Spleen (tissue), 11 donors: ENCODE measurements at regions not wholly inside any gene's neighbourhood (a gene's known extent, or its start where the extent isn't known, plus 50 kb on each side); places are given as distances from the start of the nearest gene placed in this dataset.

ENCODE experiments used
- DNase-seq: peaks from one replicate; pipeline ENCODE4 v3.0.0-alpha.2; 2020
- H3K27ac ChIP-seq, 8 donors: fragments of 200-600 bp; sonication (generic) in 7 of 8; 1 replicate in 4 of 8; 2 replicates in 4 of 8; pipeline versions ENCODE4 v1.5.0 to v1.8.0; 2016 to 2021; ENCODE audit warnings: inconsistent platforms in 4 of 8, mild to moderate bottlenecking in 4 of 8, moderate library complexity in 1 of 8
- H3K27me3 ChIP-seq, 7 donors: fragments of 200-600 bp; sonication (generic) in 6 of 7; replicated peaks in 1 of 7; 1 replicate in 4 of 7; 2 replicates in 3 of 7; pipeline versions ENCODE4 v1.5.0 to v1.8.0; 2016 to 2021; ENCODE audit warnings: inconsistent platforms in 3 of 7, mild to moderate bottlenecking in 1 of 7
- H3K36me3 ChIP-seq, 6 donors: fragments of 200-600 bp; sonication (generic) in 5 of 6; 1 replicate in 4 of 6; 2 replicates in 2 of 6; pipeline versions ENCODE4 v1.5.0 to v1.8.0; 2016 to 2021; ENCODE audit warnings: inconsistent platforms in 2 of 6
- H3K4me1 ChIP-seq, 6 donors: fragments of 200-600 bp; sonication (generic) in 5 of 6; 1 replicate in 3 of 6; 2 replicates in 3 of 6; pipeline versions ENCODE4 v1.5.0 to v1.8.0; 2016 to 2021; ENCODE audit warnings: inconsistent platforms in 3 of 6
- H3K4me3 ChIP-seq, 8 donors: fragments of 200-600 bp; sonication (generic) in 7 of 8; 1 replicate in 4 of 8; 2 replicates in 4 of 8; pipeline versions ENCODE4 v1.5.0 to v1.8.0; 2016 to 2021; ENCODE audit warnings: inconsistent platforms in 4 of 8, mild to moderate bottlenecking in 4 of 8, moderate library complexity in 2 of 8
- H3K9me3 ChIP-seq, 8 donors: fragments of 200-600 bp; sonication (generic) in 7 of 8; 1 replicate in 4 of 8; 2 replicates in 4 of 8; pipeline versions ENCODE4 v1.5.0 to v1.8.0; 2016 to 2021; ENCODE audit warnings: inconsistent platforms in 4 of 8
- CTCF ChIP-seq, 11 experiments: fragments of 200-600 bp in 7 of 11; fragments of 450-650 bp in 4 of 11; sonication (generic) in 4 of 11; IDR thresholded peaks in 8 of 11; conservative IDR thresholded peaks in 3 of 11; 1 replicate in 7 of 11; 2 replicates in 4 of 11; pipeline versions ENCODE4 v1.4.0 to v1.8.0; 2016 to 2021; ENCODE audit warnings: antibody characterized with exemption in 11 of 11, inconsistent platforms in 4 of 11, mild to moderate bottlenecking in 1 of 11
- POLR2A ChIP-seq, 3 donors: fragments of 450-650 bp; IDR thresholded peaks; one replicate each; pipeline ENCODE4 v1.5.1; 2017; ENCODE audit warnings: antibody characterized with exemption in 3 of 3, mild to moderate bottlenecking in 1 of 3
- POLR2AphosphoS5 ChIP-seq, 3 donors: sonication (generic); formaldehyde crosslinking; IDR thresholded peaks; one replicate each; pipeline ENCODE4 v1.5.1; 2017; ENCODE audit warnings: antibody characterized with exemption in 3 of 3
- WGBS, 5 donors: extraction: QIAGEN DNeasy Blood & Tissue Kit in 3 of 5; methylation state at CpG; one replicate each; pipeline versions ENCODE4 v1.1.5 to v1.1.7; 2013 to 2018; 5-methylcytosine and 5-hydroxymethylcytosine counted together
- intact Hi-C: fragments of 100-400 bp; cut with DNase I; formaldehyde crosslinking; loops from one replicate; pipeline ENCODE4 v1.15.0; 2023; ENCODE audit warnings: low total_unique reads
- donor health status: healthy with polysubstance abuse.
- donor health status: DM: no; HTN: no; CAD: no; lungs with moderate emphysema.
- donor health status: DM: no; HTN: no; CAD: no.
- donor health status: Bipolar disorder and iron deficiency.
- donor health status: healthy.
- donor health status: DM: no; HTN: no; CAD: no.
- donor health status: DM: yes; HTN: yes; CAD: no.

- DNase-seq = no peak
- 29 to 49% (median 43%) methylated on average over 1 of the region's 1 CpG for WGBS, 5 donors
- H3K4me1 ChIP-seq = no peaks in the 10 kb centered on the region
- TF ChIP-seq POLR2A (IDR thresholded peaks at IDR 0.05) = no peak
- no peak for TF ChIP-seq CTCF (IDR thresholded peaks at IDR 0.05 in 8 of 11, conservative IDR thresholded peaks at IDR 0.05 in 3 of 11)
- no peak for TF ChIP-seq POLR2AphosphoS5 (IDR thresholded peaks at IDR 0.05)
- H3K27ac ChIP-seq = no peak overlapping the region
- no peaks in the 10 kb centered on the region for H3K27me3 ChIP-seq
- intact Hi-C loops = no loop called here
- peaks cover 0 to 6% (median 0%) of the 10 kb centered on the region in 8 donors for H3K9me3 ChIP-seq
- H3K4me3 ChIP-seq = no peak overlapping the region
- no peaks in the 10 kb centered on the region for H3K36me3 ChIP-seq
Measured at GRCh38 chr6:51266604-51267003, 447.9 kb downstream of the TFAP2B start.

- H3K36me3 ChIP-seq = no peaks in the 10 kb centered on the region
- 61 to 73% (median 69%) methylated on average over 4 of the region's 4 CpGs for WGBS, 5 donors
- intact Hi-C loops = no loop called here
Measured at GRCh38 chr6:51268666-51269065, 450.0 kb downstream of the TFAP2B start.

GRCh38 chr6:51269876-51270275, 451.2 kb downstream of the TFAP2B start:
- Histone ChIP-seq H3K27me3 (no peaks in the 10 kb centered on the region), H3K4me3 (no peak overlapping the region), H3K27ac (no peak overlapping the region), H3K4me1 (peaks cover 0 to 7% (median 0%) of the 10 kb centered on the region in 6 donors), H3K36me3 (no peaks in the 10 kb centered on the region), H3K9me3 (peaks cover 0 to 6% (median 0%) of the 10 kb centered on the region in 8 donors)
- no peak for DNase-seq
- intact Hi-C loops = no loop called here
- no peak for TF ChIP-seq POLR2AphosphoS5 (IDR thresholded peaks at IDR 0.05)
- no peak for TF ChIP-seq CTCF (IDR thresholded peaks at IDR 0.05 in 8 of 11, conservative IDR thresholded peaks at IDR 0.05 in 3 of 11)
- TF ChIP-seq POLR2A (IDR thresholded peaks at IDR 0.05) = no peak

More at GRCh38 chr6:51268666-51269065, 450.0 kb downstream of the TFAP2B start:
- peaks cover 0 to 7% (median 0%) of the 10 kb centered on the region in 6 donors for H3K4me1 ChIP-seq
- no peak for DNase-seq
- peaks cover 0 to 6% (median 0%) of the 10 kb centered on the region in 8 donors for H3K9me3 ChIP-seq
- H3K27ac ChIP-seq = no peak overlapping the region
- no peak overlapping the region for H3K4me3 ChIP-seq
- no peak for TF ChIP-seq POLR2A (IDR thresholded peaks at IDR 0.05)
- TF ChIP-seq POLR2AphosphoS5 (IDR thresholded peaks at IDR 0.05) = no peak
- no peak for TF ChIP-seq CTCF (IDR thresholded peaks at IDR 0.05 in 8 of 11, conservative IDR thresholded peaks at IDR 0.05 in 3 of 11)
- no peaks in the 10 kb centered on the region for H3K27me3 ChIP-seq

- intact Hi-C loops = no loop called here
- H3K4me1 ChIP-seq = peaks cover 0 to 7% (median 0%) of the 10 kb centered on the region in 6 donors
- 54 to 89% (median 75%) methylated on average over 1 of the region's 1 CpG for WGBS, 5 donors
Measured at GRCh38 chr6:51271615-51272014, 452.9 kb downstream of the TFAP2B start.

More at GRCh38 chr6:51271615-51272014, 452.9 kb downstream of the TFAP2B start:
- H3K4me3 ChIP-seq = no peak overlapping the region
- DNase-seq = no peak
- peaks cover 0 to 6% (median 0%) of the 10 kb centered on the region in 8 donors for H3K9me3 ChIP-seq
- H3K27me3 ChIP-seq = no peaks in the 10 kb centered on the region
- no peaks in the 10 kb centered on the region for H3K36me3 ChIP-seq
- H3K27ac ChIP-seq = no peak overlapping the region
- no peak for TF ChIP-seq POLR2AphosphoS5 (IDR thresholded peaks at IDR 0.05)
- no peak for TF ChIP-seq CTCF (IDR thresholded peaks at IDR 0.05 in 8 of 11, conservative IDR thresholded peaks at IDR 0.05 in 3 of 11)
- no peak for TF ChIP-seq POLR2A (IDR thresholded peaks at IDR 0.05)
